ENCODE measurements at regions not wholly inside any gene's neighbourhood (a gene's known extent, or its start where the extent isn't known, plus 50 kb on each side); places are given as distances from the start of the nearest gene placed in this dataset.

DNA sequence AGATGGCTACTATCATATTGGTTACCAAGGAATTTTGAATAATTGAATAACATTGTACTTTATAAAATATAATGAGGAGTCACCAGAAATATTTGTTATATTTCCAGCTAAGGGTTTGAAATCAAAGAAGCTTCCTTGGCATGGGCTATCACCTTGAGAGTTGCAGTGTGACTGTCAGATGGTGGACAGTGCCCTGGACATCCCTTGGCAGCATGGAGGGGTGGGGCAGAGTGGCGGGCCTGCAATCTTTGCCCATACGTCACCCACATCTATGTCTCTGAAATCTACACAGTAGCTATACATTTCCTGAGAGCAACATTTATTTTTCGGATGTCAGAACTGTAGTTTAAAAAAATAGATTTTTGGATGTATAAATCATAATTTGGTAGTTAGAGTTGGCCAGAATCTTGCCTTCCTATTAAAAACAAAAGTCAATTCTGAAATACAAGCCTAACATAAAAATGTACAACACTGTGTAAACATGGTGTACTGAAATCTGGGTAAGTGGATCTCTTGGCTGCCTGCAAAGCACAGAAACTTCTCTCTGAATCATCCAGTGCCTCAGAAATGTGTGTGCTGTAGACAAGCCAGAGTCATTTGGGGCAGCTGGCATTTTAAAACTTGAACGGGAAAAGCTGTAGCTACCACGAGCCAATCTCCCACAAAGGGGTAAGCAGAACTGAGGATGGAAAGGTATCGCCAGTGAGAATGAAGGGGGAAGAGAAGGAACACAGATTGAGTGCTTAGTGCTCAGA lies 124.2 kb upstream of the ARHGAP28 start:
- WGBS, 2 donors: 81% methylated on average over 6 of the region's 6 CpGs
- no peak for ATAC-seq
- TF ChIP-seq, protein P1, sequence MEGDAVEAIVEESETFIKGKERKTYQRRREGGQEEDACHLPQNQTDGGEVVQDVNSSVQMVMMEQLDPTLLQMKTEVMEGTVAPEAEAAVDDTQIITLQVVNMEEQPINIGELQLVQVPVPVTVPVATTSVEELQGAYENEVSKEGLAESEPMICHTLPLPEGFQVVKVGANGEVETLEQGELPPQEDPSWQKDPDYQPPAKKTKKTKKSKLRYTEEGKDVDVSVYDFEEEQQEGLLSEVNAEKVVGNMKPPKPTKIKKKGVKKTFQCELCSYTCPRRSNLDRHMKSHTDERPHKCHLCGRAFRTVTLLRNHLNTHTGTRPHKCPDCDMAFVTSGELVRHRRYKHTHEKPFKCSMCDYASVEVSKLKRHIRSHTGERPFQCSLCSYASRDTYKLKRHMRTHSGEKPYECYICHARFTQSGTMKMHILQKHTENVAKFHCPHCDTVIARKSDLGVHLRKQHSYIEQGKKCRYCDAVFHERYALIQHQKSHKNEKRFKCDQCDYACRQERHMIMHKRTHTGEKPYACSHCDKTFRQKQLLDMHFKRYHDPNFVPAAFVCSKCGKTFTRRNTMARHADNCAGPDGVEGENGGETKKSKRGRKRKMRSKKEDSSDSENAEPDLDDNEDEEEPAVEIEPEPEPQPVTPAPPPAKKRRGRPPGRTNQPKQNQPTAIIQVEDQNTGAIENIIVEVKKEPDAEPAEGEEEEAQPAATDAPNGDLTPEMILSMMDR (IDR thresholded peaks at IDR 0.05): no peak
- TF ChIP-seq POLR2A (IDR thresholded peaks at IDR 0.05): no peak
- no peaks in the 10 kb centered on the region for H3K36me3 ChIP-seq (replicated peaks in 1 of 2; ENCODE audit: insufficient read depth in 1 of 2, low read depth in 2 of 2)
- no peak overlapping the region for H3K4me3 ChIP-seq
- intact Hi-C loops (cut with DNase I): no loop called here
- no peaks in the 10 kb centered on the region for H3K27me3 ChIP-seq
- no peak for DNase-seq
- H3K4me1 ChIP-seq: peaks cover 6% of the 10 kb centered on the region
- no peaks in the 10 kb centered on the region for H3K9me3 ChIP-seq
- no peak overlapping the region for H3K27ac ChIP-seq

DNA sequence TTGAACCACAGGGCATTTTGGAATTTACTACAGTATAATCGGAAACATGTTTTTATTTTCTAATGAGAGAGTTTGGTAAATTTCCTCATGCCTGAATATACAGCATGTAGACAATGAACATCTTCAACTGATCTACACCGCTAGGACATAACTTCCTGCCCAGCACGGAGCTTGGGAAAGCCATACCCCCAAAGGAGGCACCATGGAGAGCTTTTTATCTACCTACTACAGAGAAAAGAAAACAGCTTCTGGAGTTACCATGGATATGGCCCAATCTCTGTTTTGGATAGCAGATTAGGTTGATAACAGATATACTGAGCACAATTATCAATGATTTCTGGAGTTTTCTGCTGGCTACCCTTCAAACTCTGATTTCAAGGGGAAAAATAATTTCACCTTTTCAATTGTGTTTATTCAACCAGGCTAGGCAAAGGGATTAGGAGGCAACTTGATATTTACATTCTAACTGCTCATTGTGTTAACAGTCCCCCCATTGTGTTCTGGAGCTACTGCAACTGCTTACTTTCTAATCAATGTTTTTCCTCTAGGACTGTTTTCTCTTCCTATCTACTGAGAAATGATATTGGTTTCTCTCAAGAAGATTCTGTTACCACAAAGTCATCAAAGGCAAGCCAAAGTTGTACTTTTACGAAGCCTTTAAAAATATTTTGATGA lies 123.0 kb upstream of the ARHGAP28 start:
- Histone ChIP-seq H3K27ac (peak overlapping the region in 1 of 4 donors; percentile 19), H3K4me1 (peaks cover 6% of the 10 kb centered on the region), H3K27me3 (no peaks in the 10 kb centered on the region), H3K4me3 (no peak overlapping the region), H3K9me3 (no peaks in the 10 kb centered on the region), H3K36me3 (replicated peaks in 1 of 2; ENCODE audit: insufficient read depth in 1 of 2, low read depth in 2 of 2) (no peaks in the 10 kb centered on the region)
- no peak for DNase-seq
- no peak for TF ChIP-seq POLR2A (IDR thresholded peaks at IDR 0.05)
- TF ChIP-seq, protein P1 (IDR thresholded peaks at IDR 0.05): no peak
- ATAC-seq: no peak
- intact Hi-C loops (cut with DNase I): no loop called here
- WGBS, 2 donors: 82 to 83% methylated on average over 4 of the region's 4 CpGs

DNA sequence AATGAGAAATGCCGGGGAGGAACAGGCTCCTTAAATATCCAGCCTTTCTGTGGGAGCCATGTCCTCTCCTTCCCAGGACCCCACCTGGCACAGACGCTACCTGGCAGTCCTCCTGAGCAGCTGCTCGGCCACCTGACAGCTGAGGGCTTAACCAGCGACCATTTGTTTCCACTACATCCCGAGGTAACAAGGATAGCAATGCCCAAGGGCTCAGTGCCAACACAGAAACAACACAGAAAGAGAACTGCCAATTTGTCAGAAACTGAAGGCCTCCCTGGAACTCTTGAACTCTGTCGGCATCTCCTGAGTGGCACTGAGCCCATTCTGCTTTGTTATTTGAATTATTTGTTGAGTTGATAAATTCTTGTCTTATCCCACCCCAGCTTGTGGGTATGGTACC lies 122.2 kb upstream of the ARHGAP28 start:
- WGBS, 2 donors: 22 to 40% methylated on average over 6 of the region's 6 CpGs
- Histone ChIP-seq H3K27ac (peak overlapping the region in 2 of 4 donors; percentile 19 to 25), H3K4me3 (no peak overlapping the region), H3K27me3 (no peaks in the 10 kb centered on the region), H3K36me3 (replicated peaks in 1 of 2; ENCODE audit: insufficient read depth in 1 of 2, low read depth in 2 of 2) (no peaks in the 10 kb centered on the region), H3K4me1 (peaks cover 6% of the 10 kb centered on the region), H3K9me3 (no peaks in the 10 kb centered on the region)
- peak; percentile 19 to 50 (median 36) for DNase-seq
- no peak for TF ChIP-seq POLR2A (IDR thresholded peaks at IDR 0.05)
- ATAC-seq: peak; percentile 47
- intact Hi-C loops (cut with DNase I): no loop called here

DNA sequence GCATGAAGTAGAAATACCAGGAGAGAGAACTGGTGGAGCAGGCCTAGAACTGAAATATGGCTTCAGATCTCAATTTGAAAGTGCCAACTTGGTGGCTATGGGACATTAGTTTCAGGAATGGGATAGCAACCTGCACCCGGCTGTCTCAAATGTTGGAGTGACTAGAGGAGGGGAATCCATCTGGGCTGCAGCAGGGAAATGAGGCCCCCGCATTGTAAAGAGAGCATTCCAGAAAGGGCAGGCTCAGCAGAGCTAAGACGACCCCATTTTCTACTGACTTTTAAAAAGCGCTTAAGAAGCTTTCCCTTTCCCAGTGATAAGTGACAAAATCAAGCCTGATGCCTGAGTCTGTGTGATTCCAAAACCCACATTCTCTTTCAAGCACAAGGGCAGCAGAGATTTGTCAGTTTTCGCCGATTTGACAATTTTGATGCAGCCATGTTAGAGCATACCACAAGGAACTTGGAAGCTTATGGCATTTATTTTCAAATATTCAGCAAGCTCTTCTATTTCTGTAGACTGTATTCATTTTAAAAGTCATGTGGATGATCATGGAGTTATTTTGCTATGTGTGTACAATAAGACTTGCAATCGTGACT lies 119.8 kb upstream of the ARHGAP28 start:
- Histone ChIP-seq H3K9me3 (no peaks in the 10 kb centered on the region), H3K27ac (no peak overlapping the region), H3K4me1 (peaks cover 6% of the 10 kb centered on the region), H3K36me3 (replicated peaks in 1 of 2; ENCODE audit: insufficient read depth in 1 of 2, low read depth in 2 of 2) (no peaks in the 10 kb centered on the region), H3K27me3 (no peaks in the 10 kb centered on the region), H3K4me3 (no peak overlapping the region)
- ATAC-seq: no peak
- TF ChIP-seq, protein P1 (IDR thresholded peaks at IDR 0.05): no peak
- TF ChIP-seq POLR2A (IDR thresholded peaks at IDR 0.05): no peak
- DNase-seq: no peak
- WGBS, 2 donors: 86 to 88% methylated on average over 7 of the region's 7 CpGs
- intact Hi-C loops (cut with DNase I): no loop called here

DNA sequence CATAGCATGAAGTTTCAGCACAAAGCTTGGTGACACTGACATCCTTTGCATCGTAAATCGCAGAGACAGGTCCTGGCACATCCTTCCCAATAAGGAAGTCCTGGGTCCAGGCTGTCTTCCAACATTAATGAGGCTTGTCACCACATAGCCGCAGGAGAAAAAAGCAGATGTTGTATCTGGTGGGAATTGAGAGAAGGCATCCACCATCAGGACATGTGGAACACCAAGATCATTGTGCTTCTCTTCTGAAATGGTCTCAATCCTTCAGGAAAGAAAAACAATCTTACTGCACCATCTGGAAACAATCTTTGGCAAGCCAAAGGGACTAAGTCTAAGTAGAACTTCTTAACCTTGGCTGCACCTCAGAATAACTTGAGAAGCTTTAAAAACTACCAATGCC lies 119.0 kb upstream of the ARHGAP28 start:
- 72 to 83% methylated on average over 3 of the region's 3 CpGs for WGBS, 2 donors
- no peak overlapping the region for H3K27ac ChIP-seq
- intact Hi-C loops (cut with DNase I): no loop called here
- H3K4me1 ChIP-seq: peaks cover 6% of the 10 kb centered on the region
- H3K9me3 ChIP-seq: no peaks in the 10 kb centered on the region
- no peak for TF ChIP-seq POLR2A (IDR thresholded peaks at IDR 0.05)
- TF ChIP-seq, protein P1 (IDR thresholded peaks at IDR 0.05): no peak
- H3K27me3 ChIP-seq: no peaks in the 10 kb centered on the region
- H3K4me3 ChIP-seq: no peak overlapping the region
- ATAC-seq: no peak
- no peaks in the 10 kb centered on the region for H3K36me3 ChIP-seq (replicated peaks in 1 of 2; ENCODE audit: insufficient read depth in 1 of 2, low read depth in 2 of 2)
- no peak for DNase-seq
